DMS53 treated with DMSO at 0.1 percent for 48 hours (cell line): ENCODE measurements at regions not wholly inside any gene's neighbourhood (a gene's known extent, or its start where the extent isn't known, plus 50 kb on each side); places are given as distances from the start of the nearest gene placed in this dataset.
"Not testable (repeated sequence)": the region's sequence is repeated elsewhere in the genome, so short reads cannot be mapped to it uniquely, and the experiment has no call there.

Experiments used
- DNase-seq: peaks from one replicate; lab custom pipeline; 2025; ENCODE audit not compliant: unreplicated experiment; lab: John Stamatoyannopoulos, UW

- DNase-seq: not testable (repeated sequence)
Observed at GRCh38 chr6:92952111-92952510, 467.2 kb downstream of the EPHA7 start.

GRCh38 chr6:92945799-92946198, 473.6 kb downstream of the EPHA7 start:
- DNase-seq: no peak

GRCh38 chr6:92944132-92944531, 475.2 kb downstream of the EPHA7 start:
- DNase-seq: no peak

GRCh38 chr6:92942549-92942948, 476.8 kb downstream of the EPHA7 start:
- DNase-seq: no peak

GRCh38 chr6:92934625-92935024, 484.7 kb downstream of the EPHA7 start:
- DNase-seq: no peak

- DNase-seq: no peak
Observed at GRCh38 chr6:92930171-92930570, 489.2 kb downstream of the EPHA7 start.

- DNase-seq: no peak
Observed at GRCh38 chr6:92922216-92922806, 497.0 kb downstream of the EPHA7 start.

GRCh38 chr6:92915466-92915865, 503.9 kb downstream of the EPHA7 start:
- DNase-seq: no peak

- no peak for DNase-seq
Observed at GRCh38 chr6:92911301-92911700, 508.1 kb downstream of the EPHA7 start.

GRCh38 chr6:92910646-92911045, 508.7 kb downstream of the EPHA7 start:
- no peak for DNase-seq

GRCh38 chr6:92906385-92906784, 513.0 kb downstream of the EPHA7 start:
- DNase-seq: no peak

- DNase-seq: no peak
Observed at GRCh38 chr6:92893741-92894140, 525.6 kb downstream of the EPHA7 start.

- DNase-seq: no peak
Observed at GRCh38 chr6:92892626-92893170, 526.7 kb downstream of the EPHA7 start.

- no peak for DNase-seq
Observed at GRCh38 chr6:92888316-92888715, 531.0 kb downstream of the EPHA7 start.

- no peak for DNase-seq
Observed at GRCh38 chr6:92887871-92888270, 531.5 kb downstream of the EPHA7 start.

GRCh38 chr6:92879526-92879925, 539.8 kb downstream of the EPHA7 start:
- DNase-seq: no peak

GRCh38 chr6:92864966-92865555, 554.3 kb downstream of the EPHA7 start:
- DNase-seq: peak; percentile 7

GRCh38 chr6:92849636-92850035, 569.7 kb downstream of the EPHA7 start:
- DNase-seq: peak; percentile 48

GRCh38 chr6:92848901-92849300, 570.5 kb downstream of the EPHA7 start:
- no peak for DNase-seq

- DNase-seq: no peak
Observed at GRCh38 chr6:92848459-92848858, 570.9 kb downstream of the EPHA7 start.

GRCh38 chr6:92847988-92848387, 571.4 kb downstream of the EPHA7 start:
- no peak for DNase-seq

- DNase-seq: no peak
Observed at GRCh38 chr6:92840246-92840930, 579.0 kb downstream of the EPHA7 start.
